Memory B cell (primary cell): ENCODE measurements at regions not wholly inside any gene's neighbourhood (a gene's known extent, or its start where the extent isn't known, plus 50 kb on each side); places are given as distances from the start of the nearest gene placed in this dataset.
A peak's percentile ranks its signal among the peaks of the same experiment; 100 is the strongest.
"Not testable (repeated sequence)": the region's sequence is repeated elsewhere in the genome, so short reads cannot be mapped to it uniquely, and the experiment has no call there.

Experiments
- ATAC-seq: fragments of 150-1000 bp; cut with Tn5 transposase; 2 replicates; pipeline ENCODE4 v1.10.0; 2021; ENCODE audit warnings: low read depth, mild to moderate bottlenecking, moderate library complexity
- DNase-seq, 2 donors: peaks; one replicate each; pipeline ENCODE4 v3.0.0; 2022; ENCODE audit warnings: low spot score in 2 of 2
- H3K27ac Mint-ChIP-seq: one replicate; pipeline ENCODE4 v1.8.0; 2022; ENCODE audit warnings: mild to moderate bottlenecking, moderate library complexity, mixed read lengths
- H3K27me3 Mint-ChIP-seq: one replicate; pipeline ENCODE4 v1.8.0; 2022; ENCODE audit warnings: mixed read lengths
- H3K36me3 Mint-ChIP-seq: one replicate; pipeline ENCODE4 v1.8.0; 2022; ENCODE audit warnings: mild to moderate bottlenecking, mixed read lengths
- H3K4me1 Mint-ChIP-seq: one replicate; pipeline ENCODE4 v1.8.0; 2022; ENCODE audit warnings: mixed read lengths
- H3K4me3 Mint-ChIP-seq: one replicate; pipeline ENCODE4 v1.8.0; 2022; ENCODE audit warnings: mild to moderate bottlenecking, moderate library complexity, mixed read lengths
- H3K9me3 Mint-ChIP-seq: one replicate; pipeline ENCODE4 v1.8.0; 2022; ENCODE audit warnings: mixed read lengths

- DNase-seq, ATAC-seq, H3K27ac Mint-ChIP-seq, H3K9me3 Mint-ChIP-seq, H3K27me3 Mint-ChIP-seq, H3K36me3 Mint-ChIP-seq, H3K4me1 Mint-ChIP-seq, H3K4me3 Mint-ChIP-seq: not testable (repeated sequence)
These were observed 239.2 kb downstream of the GOLGA6L6 start for GRCh38 chr15:20302141-20303069.

GRCh38 chr15:20301471-20302081 is 240.0 kb downstream of the GOLGA6L6 start:
- not testable (repeated sequence) for H3K27ac Mint-ChIP-seq, H3K4me1 Mint-ChIP-seq, H3K9me3 Mint-ChIP-seq, H3K4me3 Mint-ChIP-seq, ATAC-seq, DNase-seq, H3K36me3 Mint-ChIP-seq, H3K27me3 Mint-ChIP-seq

DNA sequence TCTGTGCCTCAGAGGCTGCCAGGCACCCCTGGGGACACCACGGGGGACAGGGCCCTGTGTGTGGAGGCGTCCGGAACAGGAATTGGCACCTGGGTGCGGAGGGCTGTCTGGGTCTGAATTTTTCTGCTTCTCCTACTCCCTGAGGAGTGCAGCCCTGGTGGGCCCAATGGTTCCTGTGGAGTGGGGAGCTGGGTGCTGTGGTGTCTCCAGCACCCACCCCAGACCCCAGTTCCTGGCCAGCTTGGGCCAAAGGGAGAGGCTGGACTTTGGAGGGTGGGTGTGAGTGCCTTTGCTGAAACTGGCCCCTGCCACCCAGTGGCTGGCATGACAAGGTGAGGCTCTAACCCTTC is 240.6 kb downstream of the GOLGA6L6 start:
- not testable (repeated sequence) for H3K4me3 Mint-ChIP-seq, H3K9me3 Mint-ChIP-seq, ATAC-seq, DNase-seq, H3K27me3 Mint-ChIP-seq, H3K27ac Mint-ChIP-seq, H3K4me1 Mint-ChIP-seq, H3K36me3 Mint-ChIP-seq

- H3K9me3 Mint-ChIP-seq, DNase-seq, H3K27me3 Mint-ChIP-seq, ATAC-seq, H3K4me1 Mint-ChIP-seq, H3K36me3 Mint-ChIP-seq, H3K4me3 Mint-ChIP-seq, H3K27ac Mint-ChIP-seq: not testable (repeated sequence)
These were observed 241.1 kb downstream of the GOLGA6L6 start for GRCh38 chr15:20300351-20301040.

DNA sequence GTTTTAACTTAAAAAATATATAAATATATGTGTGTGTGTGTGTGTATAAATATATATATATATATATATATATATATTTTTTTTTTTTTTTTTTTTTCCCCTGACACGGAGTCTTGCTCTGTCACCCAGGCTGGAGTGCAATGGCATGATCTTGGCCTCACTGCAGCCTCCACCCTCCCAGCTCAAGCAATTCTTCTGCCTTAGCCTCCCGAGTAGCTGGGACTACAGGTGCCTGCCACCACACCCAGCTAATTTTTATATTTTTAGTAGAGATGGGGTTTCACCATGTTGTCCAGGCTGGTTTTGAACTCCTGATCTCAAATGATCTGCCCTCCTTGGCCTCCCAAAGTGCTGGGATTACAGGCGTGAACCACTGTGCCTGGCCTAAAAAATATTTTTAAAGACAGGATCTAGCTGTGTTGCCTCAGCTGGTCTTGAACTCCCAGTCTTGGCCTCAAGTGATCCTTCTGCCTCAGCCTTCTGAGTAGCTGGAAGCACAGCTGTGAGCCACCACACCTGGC is 243.9 kb downstream of the GOLGA6L6 start:
- H3K4me1 Mint-ChIP-seq, H3K27me3 Mint-ChIP-seq, DNase-seq, H3K4me3 Mint-ChIP-seq, H3K9me3 Mint-ChIP-seq, H3K36me3 Mint-ChIP-seq, ATAC-seq, H3K27ac Mint-ChIP-seq: not testable (repeated sequence)

DNA sequence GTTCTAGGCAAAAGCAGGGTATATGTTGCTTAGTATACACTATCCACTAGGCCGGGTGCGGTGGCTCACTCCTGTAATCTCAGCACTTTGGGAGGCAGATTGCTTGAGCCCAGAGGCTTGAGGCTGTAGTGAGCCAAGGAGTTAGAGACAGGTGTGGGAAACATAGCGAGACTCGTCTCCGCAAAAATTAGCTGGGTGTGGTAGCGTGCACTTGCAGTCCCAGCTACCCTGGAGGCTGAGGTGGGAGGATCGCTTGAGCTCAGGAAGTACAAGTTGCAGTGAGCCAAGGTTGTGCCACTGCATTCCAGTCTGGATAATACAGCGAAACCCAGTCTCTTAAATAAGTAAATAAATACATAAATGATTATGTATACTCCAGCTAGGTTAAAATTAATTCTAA is 245.3 kb downstream of the GOLGA6L6 start:
- not testable (repeated sequence) for DNase-seq, H3K9me3 Mint-ChIP-seq, H3K36me3 Mint-ChIP-seq, ATAC-seq, H3K27me3 Mint-ChIP-seq, H3K4me3 Mint-ChIP-seq, H3K4me1 Mint-ChIP-seq, H3K27ac Mint-ChIP-seq

DNA sequence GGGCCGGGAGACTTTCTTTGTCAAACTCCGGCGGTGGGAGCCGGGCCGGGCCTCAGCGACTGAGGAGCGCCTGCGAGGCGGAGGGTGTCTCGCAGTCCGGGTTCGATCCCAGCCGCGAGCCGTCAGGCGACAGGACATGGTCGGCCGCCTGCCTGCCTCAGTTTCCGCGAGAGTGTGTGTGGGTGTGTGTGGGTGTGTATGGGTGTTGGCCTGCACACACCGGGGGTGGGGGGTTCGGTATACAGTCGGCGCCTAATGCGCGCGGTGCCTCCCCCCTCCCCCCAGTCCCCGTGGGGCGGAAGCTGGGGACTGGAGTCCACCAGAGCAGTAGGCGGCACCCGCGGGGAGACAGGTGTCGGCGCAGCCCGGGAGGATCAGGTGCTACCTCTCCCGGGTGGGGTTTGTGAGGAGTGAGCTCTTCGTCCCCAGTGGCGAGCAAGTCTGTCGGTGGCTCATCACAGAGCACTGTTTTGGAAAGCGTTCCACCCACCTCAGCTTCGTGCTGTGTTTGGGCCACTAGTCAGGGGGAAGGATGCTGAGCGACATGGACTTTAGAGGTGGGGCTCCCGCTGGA is 246.3 kb downstream of the GOLGA6L6 start:
- Mint-ChIP-seq H3K4me3 (no peak overlapping the region), H3K4me1 (no peaks in the 10 kb centered on the region), H3K9me3 (peaks cover 3% of the 10 kb centered on the region), H3K27me3 (no peaks in the 10 kb centered on the region), H3K27ac (no peak overlapping the region), H3K36me3 (no peaks in the 10 kb centered on the region)
- ATAC-seq = no peak
- no peak for DNase-seq

DNA sequence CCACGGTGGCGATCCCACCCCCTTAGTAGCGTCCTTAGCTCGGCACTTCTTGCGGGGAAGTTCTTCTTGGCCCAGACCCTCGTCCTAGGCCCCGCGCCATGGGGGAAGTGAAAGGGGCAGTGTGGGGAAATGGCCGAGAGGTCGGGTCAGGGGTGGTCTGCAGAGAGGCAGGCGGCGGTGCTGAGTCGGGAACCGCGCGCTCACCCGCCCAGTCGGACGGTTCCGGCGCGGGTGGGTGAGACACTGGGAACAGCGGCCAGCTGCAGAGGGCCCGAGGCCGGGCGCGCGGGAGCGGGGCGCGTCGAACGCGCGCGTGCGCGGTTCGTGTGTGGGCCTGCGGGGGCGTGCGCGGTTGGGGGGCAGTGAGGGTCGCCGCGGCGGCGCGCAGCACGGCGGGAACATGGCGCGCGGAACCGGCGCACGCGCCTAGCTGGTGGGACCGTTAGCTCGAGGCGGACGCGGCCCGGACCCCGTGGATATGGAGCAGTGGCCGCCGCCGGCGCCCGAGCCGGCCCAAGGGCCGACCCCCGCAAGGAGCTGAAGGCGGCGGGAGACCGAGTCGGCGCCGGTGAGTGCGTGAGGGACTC is 246.9 kb downstream of the GOLGA6L6 start:
- no peak overlapping the region for H3K27ac Mint-ChIP-seq
- H3K4me1 Mint-ChIP-seq = no peaks in the 10 kb centered on the region
- no peak overlapping the region for H3K4me3 Mint-ChIP-seq
- no peaks in the 10 kb centered on the region for H3K27me3 Mint-ChIP-seq
- H3K36me3 Mint-ChIP-seq = no peaks in the 10 kb centered on the region
- ATAC-seq = no peak
- H3K9me3 Mint-ChIP-seq = peaks cover 3% of the 10 kb centered on the region
- peak in 1 of 2 donors; percentile 9 for DNase-seq

- H3K4me1 Mint-ChIP-seq, H3K36me3 Mint-ChIP-seq, H3K9me3 Mint-ChIP-seq, ATAC-seq, H3K27me3 Mint-ChIP-seq, H3K27ac Mint-ChIP-seq, H3K4me3 Mint-ChIP-seq: not testable (repeated sequence)
- DNase-seq = peak in 1 of 2 donors; percentile 8
These were observed 249.1 kb downstream of the GOLGA6L6 start for GRCh38 chr15:20292422-20293005.

DNA sequence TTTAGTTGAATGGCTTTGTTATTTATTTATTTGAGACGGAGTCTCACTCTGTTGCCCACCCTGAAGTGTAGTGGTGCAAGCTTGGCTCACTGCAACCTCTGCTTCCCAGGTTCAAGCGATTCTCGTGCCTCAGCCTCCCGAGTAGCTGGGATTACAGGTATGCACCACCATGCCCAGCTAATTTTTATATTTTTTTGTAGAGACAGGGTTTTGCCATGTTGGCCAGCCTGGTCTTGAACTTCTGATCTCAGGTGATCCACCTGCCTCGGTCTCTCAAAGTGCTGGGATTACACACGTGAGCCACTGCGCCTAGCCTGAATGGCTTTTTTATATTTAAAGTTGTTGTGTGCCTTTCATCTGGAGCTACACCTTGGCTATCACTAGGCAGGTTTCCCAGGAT is 250.0 kb downstream of the GOLGA6L6 start:
- peak in 1 of 2 donors; percentile 2 for DNase-seq

GRCh38 chr15:20290606-20291005 is 251.0 kb downstream of the GOLGA6L6 start:
- H3K9me3 Mint-ChIP-seq, H3K4me1 Mint-ChIP-seq, H3K27me3 Mint-ChIP-seq, H3K4me3 Mint-ChIP-seq, H3K36me3 Mint-ChIP-seq, H3K27ac Mint-ChIP-seq, ATAC-seq: not testable (repeated sequence)
- DNase-seq = peak in 1 of 2 donors; percentile 8

More for the DNA sequence above, 250.0 kb downstream of the GOLGA6L6 start:
- ATAC-seq, H3K4me1 Mint-ChIP-seq, H3K4me3 Mint-ChIP-seq, H3K36me3 Mint-ChIP-seq, H3K27me3 Mint-ChIP-seq, H3K27ac Mint-ChIP-seq, H3K9me3 Mint-ChIP-seq: not testable (repeated sequence)

DNA sequence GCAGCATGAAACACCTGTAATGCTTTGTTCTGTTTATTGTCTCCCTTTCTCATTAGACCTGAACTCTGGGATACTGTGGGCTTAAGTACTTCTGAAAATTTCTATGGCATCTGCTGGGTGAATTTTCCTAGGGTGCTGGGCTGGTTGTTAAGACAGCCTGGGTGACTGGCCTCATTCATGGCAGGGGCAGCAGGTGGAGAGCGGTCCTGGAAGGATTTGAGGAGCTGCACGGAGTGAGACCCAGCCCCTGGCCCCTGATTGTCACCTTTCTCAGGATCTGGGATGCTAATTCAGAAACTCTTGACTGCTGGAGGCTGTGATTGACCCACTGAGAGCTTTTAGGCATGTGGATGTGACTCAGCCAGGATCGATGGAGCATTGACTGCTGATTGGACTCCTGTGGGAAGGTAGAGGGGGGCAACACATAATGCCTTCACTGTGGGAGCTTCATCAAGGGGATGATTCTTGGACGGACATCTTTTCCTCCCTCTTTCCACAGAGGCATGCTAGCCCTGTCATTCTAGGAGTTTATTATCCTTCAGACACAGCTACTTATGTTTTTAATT is 252.0 kb downstream of the GOLGA6L6 start:
- not testable (repeated sequence) for H3K4me3 Mint-ChIP-seq, H3K27ac Mint-ChIP-seq, ATAC-seq, H3K9me3 Mint-ChIP-seq, H3K36me3 Mint-ChIP-seq, H3K27me3 Mint-ChIP-seq, H3K4me1 Mint-ChIP-seq
- DNase-seq = peak in 1 of 2 donors; percentile 8
